ENCODE measurements at regions not wholly inside any gene's neighbourhood (a gene's known extent, or its start where the extent isn't known, plus 50 kb on each side); places are given as distances from the start of the nearest gene placed in this dataset.

- TF ChIP-seq EZH2phosphoT487 (IDR thresholded peaks at IDR 0.05; ENCODE audit: borderline replicate concordance, low read depth, low read length) (no peak), CTCF (conservative IDR thresholded peaks at IDR 0.05; ENCODE audit: low read length) (no peak)
These were observed 424.2 kb upstream of the WWC1 start for GRCh38 chr5:167867281-167867680.
